GM23338 (cell line): ENCODE measurements at regions not wholly inside any gene's neighbourhood (a gene's known extent, or its start where the extent isn't known, plus 50 kb on each side); places are given as distances from the start of the nearest gene placed in this dataset.

Experiments
- ATAC-seq: fragments of 200-7000 bp; cut with Tn5 transposase; 3 replicates; pipeline ENCODE4 v1.9.1; 2020
- DNase-seq: peaks from one replicate; pipeline ENCODE4 v3.0.0-alpha.2; 2015; ENCODE audit warnings: low spot score
- H2AFZ ChIP-seq: fragments of 200-600 bp; sonication (generic); 2 replicates; pipeline ENCODE4 v1.8.0; 2016; ENCODE audit warnings: antibody characterized with exemption, mild to moderate bottlenecking, moderate library complexity
- H3F3A ChIP-seq: fragments of 200-600 bp; sonication (generic); replicated peaks from 2 replicates; pipeline ENCODE4 v1.8.0; 2017; ENCODE audit warnings: antibody characterized with exemption, mixed run types, low read depth
- H3K27ac ChIP-seq: fragments of 200-600 bp; sonication (generic); 2 replicates; pipeline ENCODE4 v1.6.1; 2016; ENCODE audit warnings: low read depth
- H3K27me3 ChIP-seq: fragments of 200-600 bp; sonication (generic); 2 replicates; pipeline ENCODE4 v1.8.0; 2016; ENCODE audit warnings: mild to moderate bottlenecking, mixed run types, moderate library complexity; ENCODE audit not compliant: insufficient read depth
- H3K36me3 ChIP-seq: fragments of 200-600 bp; sonication (generic); 2 replicates; pipeline ENCODE4 v1.8.0; 2016; ENCODE audit warnings: mild to moderate bottlenecking; ENCODE audit not compliant: insufficient read depth
- H3K4me1 ChIP-seq: fragments of 200-600 bp; sonication (generic); 2 replicates; pipeline ENCODE4 v1.8.0; 2016; ENCODE audit warnings: mild to moderate bottlenecking, moderate library complexity; ENCODE audit not compliant: insufficient read depth
- H3K4me2 ChIP-seq: fragments of 200-600 bp; sonication (generic); 2 replicates; pipeline ENCODE4 v1.7.1; 2017; ENCODE audit warnings: mixed run types
- H3K4me3 ChIP-seq: fragments of 200-600 bp; sonication (generic); 2 replicates; pipeline ENCODE4 v1.6.1; 2016; ENCODE audit warnings: mixed run types
- H3K79me2 ChIP-seq: fragments of 200-600 bp; sonication (generic); replicated peaks from 2 replicates; pipeline ENCODE4 v1.8.0; 2017; ENCODE audit warnings: mild to moderate bottlenecking; ENCODE audit not compliant: insufficient read depth
- H3K9me2 ChIP-seq: fragments of 200-600 bp; sonication (generic); 2 replicates; pipeline ENCODE4 v1.8.0; 2017; ENCODE audit not compliant: insufficient read depth
- H4K20me1 ChIP-seq: fragments of 200-600 bp; sonication (generic); replicated peaks from 2 replicates; pipeline ENCODE4 v1.8.0; 2017; ENCODE audit warnings: mild to moderate bottlenecking; ENCODE audit not compliant: insufficient read depth
- H3K27ac Mint-ChIP-seq: 2 replicates; pipeline ENCODE4 v1.8.0; 2020; ENCODE audit warnings: inconsistent platforms, mild to moderate bottlenecking, moderate library complexity, mixed read lengths
- H3K27me3 Mint-ChIP-seq: 3 replicates; pipeline ENCODE4 v1.8.0; 2022; ENCODE audit warnings: low read depth, mild to moderate bottlenecking, moderate library complexity, mixed read lengths, inconsistent platforms; ENCODE audit not compliant: insufficient read depth, poor library complexity
- H3K36me3 Mint-ChIP-seq: 3 replicates; pipeline ENCODE4 v1.8.0; 2021; ENCODE audit warnings: low read depth, mild to moderate bottlenecking, inconsistent platforms, moderate library complexity, mixed read lengths
- H3K4me1 Mint-ChIP-seq: 3 replicates; pipeline ENCODE4 v1.8.0; 2020; ENCODE audit warnings: mild to moderate bottlenecking, inconsistent platforms, mixed read lengths
- H3K4me3 Mint-ChIP-seq: 3 replicates; pipeline ENCODE4 v1.8.0; 2021; ENCODE audit warnings: moderate library complexity, mild to moderate bottlenecking, inconsistent platforms, mixed read lengths
- H3K9me3 Mint-ChIP-seq: 3 replicates; pipeline ENCODE4 v1.8.0; 2020; ENCODE audit warnings: moderate library complexity, mild to moderate bottlenecking, inconsistent platforms, mixed read lengths
- CREB1 ChIP-seq: fragments of 250-450 bp; sonication (Bioruptor Pico); IDR thresholded peaks from 2 replicates; pipeline ENCODE4 v1.5.0; 2020; ENCODE audit warnings: low read depth, mild to moderate bottlenecking, moderate library complexity
- CTCF ChIP-seq, 2 experiments: fragments of 200-600 bp in 1 of 2; sonication (generic) in 1 of 2; conservative IDR thresholded peaks; 2 replicates each; pipeline versions ENCODE4 v1.5.1 to v1.6.1; 2016 to 2017; ENCODE audit warnings: antibody characterized with exemption in 2 of 2, low read depth in 2 of 2, mild to moderate bottlenecking in 2 of 2, moderate library complexity in 1 of 2
- EZH2 ChIP-seq: fragments of 200-600 bp; sonication (generic); IDR thresholded peaks from one replicate; pipeline ENCODE4 v1.8.0; 2017; ENCODE audit warnings: antibody characterized with exemption, mild to moderate bottlenecking, low read depth; ENCODE audit not compliant: unreplicated experiment
- EZH2phosphoT487 ChIP-seq: fragments of 200-600 bp; sonication (generic); IDR thresholded peaks from one replicate; pipeline ENCODE4 v1.8.1; 2018; ENCODE audit warnings: antibody characterized with exemption; ENCODE audit not compliant: unreplicated experiment
- JUNB ChIP-seq: IDR thresholded peaks from one replicate; pipeline ENCODE4 v1.6.1; 2016; ENCODE audit warnings: antibody characterized with exemption; ENCODE audit not compliant: unreplicated experiment
- NANOG ChIP-seq: IDR thresholded peaks from 2 replicates; pipeline ENCODE4 v1.6.1; 2016; ENCODE audit warnings: antibody characterized with exemption, borderline replicate concordance
- POLR2AphosphoS5 ChIP-seq: IDR thresholded peaks from 2 replicates; pipeline ENCODE4 v1.6.1; 2016; ENCODE audit warnings: antibody characterized with exemption, low read depth
- REST ChIP-seq: IDR thresholded peaks from one replicate; pipeline ENCODE4 v1.6.1; 2018; ENCODE audit warnings: antibody characterized with exemption; ENCODE audit not compliant: unreplicated experiment
- STAT1 ChIP-seq: IDR thresholded peaks from one replicate; pipeline ENCODE4 v1.6.1; 2016; ENCODE audit warnings: antibody characterized with exemption; ENCODE audit not compliant: unreplicated experiment
- ZNF114 ChIP-seq: fragments of 250-450 bp; sonication (Bioruptor Pico); IDR thresholded peaks from 2 replicates; pipeline ENCODE4 v1.5.0; 2020; ENCODE audit warnings: mild to moderate bottlenecking, moderate library complexity
- ZNF331 ChIP-seq: fragments of 250-450 bp; sonication (Bioruptor Pico); IDR thresholded peaks from 2 replicates; pipeline ENCODE4 v1.5.0; 2020; ENCODE audit warnings: low read depth, mild to moderate bottlenecking, moderate library complexity
- TF ChIP-seq, protein P1 (sequence below): fragments of 250-450 bp; sonication (Bioruptor Pico); IDR thresholded peaks from 2 replicates; pipeline ENCODE4 v1.5.0; 2020; ENCODE audit warnings: mild to moderate bottlenecking, moderate library complexity
- TF ChIP-seq, protein P2 (sequence below): IDR thresholded peaks from 2 replicates; pipeline ENCODE4 v1.6.1; 2016; ENCODE audit warnings: antibody characterized with exemption

- peaks cover 5% of the 10 kb centered on the region for H3K9me2 ChIP-seq
- Mint-ChIP-seq H3K9me3 (no peaks in the 10 kb centered on the region), H3K4me1 (peaks cover 1% of the 10 kb centered on the region; the same call in 1 of the 3 replicates), H3K4me3 (no peak overlapping the region), H3K36me3 (no peaks in the 10 kb centered on the region), H3K27me3 (no peaks in the 10 kb centered on the region), H3K27ac (no peak overlapping the region)
- peaks cover 2% of the 10 kb centered on the region; the same call in 1 of the 2 replicates for H3K4me1 ChIP-seq
- H4K20me1 ChIP-seq, result no peaks in the 10 kb centered on the region
- no peak for DNase-seq
- H3K27ac ChIP-seq, result no peak overlapping the region
- no peaks in the 10 kb centered on the region for H3F3A ChIP-seq
- no peaks in the 10 kb centered on the region for H3K79me2 ChIP-seq
- no peaks in the 10 kb centered on the region for H3K27me3 ChIP-seq
- H2AFZ ChIP-seq, result no peak overlapping the region
- no peak overlapping the region for H3K4me3 ChIP-seq
- no peak for ATAC-seq
- H3K36me3 ChIP-seq, result no peaks in the 10 kb centered on the region
- no peak for TF ChIP-seq CREB1 (CRISPR knock-in tag)
- no peak for TF ChIP-seq POLR2AphosphoS5
- no peak for TF ChIP-seq JUNB
- TF ChIP-seq EZH2, result no peak
- TF ChIP-seq, protein P1, sequence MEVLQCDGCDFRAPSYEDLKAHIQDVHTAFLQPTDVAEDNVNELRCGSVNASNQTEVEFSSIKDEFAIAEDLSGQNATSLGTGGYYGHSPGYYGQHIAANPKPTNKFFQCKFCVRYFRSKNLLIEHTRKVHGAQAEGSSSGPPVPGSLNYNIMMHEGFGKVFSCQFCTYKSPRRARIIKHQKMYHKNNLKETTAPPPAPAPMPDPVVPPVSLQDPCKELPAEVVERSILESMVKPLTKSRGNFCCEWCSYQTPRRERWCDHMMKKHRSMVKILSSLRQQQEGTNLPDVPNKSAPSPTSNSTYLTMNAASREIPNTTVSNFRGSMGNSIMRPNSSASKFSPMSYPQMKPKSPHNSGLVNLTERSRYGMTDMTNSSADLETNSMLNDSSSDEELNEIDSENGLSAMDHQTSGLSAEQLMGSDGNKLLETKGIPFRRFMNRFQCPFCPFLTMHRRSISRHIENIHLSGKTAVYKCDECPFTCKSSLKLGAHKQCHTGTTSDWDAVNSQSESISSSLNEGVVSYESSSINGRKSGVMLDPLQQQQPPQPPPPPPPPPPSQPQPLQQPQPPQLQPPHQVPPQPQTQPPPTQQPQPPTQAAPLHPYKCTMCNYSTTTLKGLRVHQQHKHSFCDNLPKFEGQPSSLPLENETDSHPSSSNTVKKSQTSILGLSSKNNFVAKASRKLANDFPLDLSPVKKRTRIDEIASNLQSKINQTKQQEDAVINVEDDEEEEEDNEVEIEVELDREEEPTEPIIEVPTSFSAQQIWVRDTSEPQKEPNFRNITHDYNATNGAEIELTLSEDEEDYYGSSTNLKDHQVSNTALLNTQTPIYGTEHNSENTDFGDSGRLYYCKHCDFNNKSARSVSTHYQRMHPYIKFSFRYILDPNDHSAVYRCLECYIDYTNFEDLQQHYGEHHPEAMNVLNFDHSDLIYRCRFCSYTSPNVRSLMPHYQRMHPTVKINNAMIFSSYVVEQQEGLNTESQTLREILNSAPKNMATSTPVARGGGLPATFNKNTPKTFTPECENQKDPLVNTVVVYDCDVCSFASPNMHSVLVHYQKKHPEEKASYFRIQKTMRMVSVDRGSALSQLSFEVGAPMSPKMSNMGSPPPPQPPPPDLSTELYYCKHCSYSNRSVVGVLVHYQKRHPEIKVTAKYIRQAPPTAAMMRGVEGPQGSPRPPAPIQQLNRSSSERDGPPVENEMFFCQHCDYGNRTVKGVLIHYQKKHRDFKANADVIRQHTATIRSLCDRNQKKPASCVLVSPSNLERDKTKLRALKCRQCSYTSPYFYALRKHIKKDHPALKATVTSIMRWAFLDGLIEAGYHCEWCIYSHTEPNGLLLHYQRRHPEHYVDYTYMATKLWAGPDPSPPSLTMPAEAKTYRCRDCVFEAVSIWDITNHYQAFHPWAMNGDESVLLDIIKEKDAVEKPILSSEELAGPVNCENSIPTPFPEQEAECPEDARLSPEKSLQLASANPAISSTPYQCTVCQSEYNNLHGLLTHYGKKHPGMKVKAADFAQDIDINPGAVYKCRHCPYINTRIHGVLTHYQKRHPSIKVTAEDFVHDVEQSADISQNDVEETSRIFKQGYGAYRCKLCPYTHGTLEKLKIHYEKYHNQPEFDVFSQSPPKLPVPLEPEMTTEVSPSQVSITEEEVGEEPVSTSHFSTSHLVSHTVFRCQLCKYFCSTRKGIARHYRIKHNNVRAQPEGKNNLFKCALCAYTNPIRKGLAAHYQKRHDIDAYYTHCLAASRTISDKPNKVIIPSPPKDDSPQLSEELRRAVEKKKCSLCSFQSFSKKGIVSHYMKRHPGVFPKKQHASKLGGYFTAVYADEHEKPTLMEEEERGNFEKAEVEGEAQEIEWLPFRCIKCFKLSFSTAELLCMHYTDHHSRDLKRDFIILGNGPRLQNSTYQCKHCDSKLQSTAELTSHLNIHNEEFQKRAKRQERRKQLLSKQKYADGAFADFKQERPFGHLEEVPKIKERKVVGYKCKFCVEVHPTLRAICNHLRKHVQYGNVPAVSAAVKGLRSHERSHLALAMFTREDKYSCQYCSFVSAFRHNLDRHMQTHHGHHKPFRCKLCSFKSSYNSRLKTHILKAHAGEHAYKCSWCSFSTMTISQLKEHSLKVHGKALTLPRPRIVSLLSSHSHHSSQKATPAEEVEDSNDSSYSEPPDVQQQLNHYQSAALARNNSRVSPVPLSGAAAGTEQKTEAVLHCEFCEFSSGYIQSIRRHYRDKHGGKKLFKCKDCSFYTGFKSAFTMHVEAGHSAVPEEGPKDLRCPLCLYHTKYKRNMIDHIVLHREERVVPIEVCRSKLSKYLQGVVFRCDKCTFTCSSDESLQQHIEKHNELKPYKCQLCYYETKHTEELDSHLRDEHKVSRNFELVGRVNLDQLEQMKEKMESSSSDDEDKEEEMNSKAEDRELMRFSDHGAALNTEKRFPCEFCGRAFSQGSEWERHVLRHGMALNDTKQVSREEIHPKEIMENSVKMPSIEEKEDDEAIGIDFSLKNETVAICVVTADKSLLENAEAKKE (CRISPR knock-in tag), result no peak
- TF ChIP-seq, protein P2, sequence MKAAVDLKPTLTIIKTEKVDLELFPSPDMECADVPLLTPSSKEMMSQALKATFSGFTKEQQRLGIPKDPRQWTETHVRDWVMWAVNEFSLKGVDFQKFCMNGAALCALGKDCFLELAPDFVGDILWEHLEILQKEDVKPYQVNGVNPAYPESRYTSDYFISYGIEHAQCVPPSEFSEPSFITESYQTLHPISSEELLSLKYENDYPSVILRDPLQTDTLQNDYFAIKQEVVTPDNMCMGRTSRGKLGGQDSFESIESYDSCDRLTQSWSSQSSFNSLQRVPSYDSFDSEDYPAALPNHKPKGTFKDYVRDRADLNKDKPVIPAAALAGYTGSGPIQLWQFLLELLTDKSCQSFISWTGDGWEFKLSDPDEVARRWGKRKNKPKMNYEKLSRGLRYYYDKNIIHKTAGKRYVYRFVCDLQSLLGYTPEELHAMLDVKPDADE, result no peak
- TF ChIP-seq ZNF331, result no peak
- no peak for TF ChIP-seq EZH2phosphoT487
- TF ChIP-seq NANOG, result no peak
- no peak for TF ChIP-seq STAT1
- TF ChIP-seq CTCF (conservative IDR thresholded peaks at IDR 0.05; ENCODE audit: low read depth in 2 of 2), result no peak
- no peak for TF ChIP-seq REST
- TF ChIP-seq ZNF114 (CRISPR knock-in tag), result no peak
- no peak overlapping the region for H3K4me2 ChIP-seq
Observed at GRCh38 chr2:195482010-195482409, 175.0 kb upstream of the SLC39A10 start.
